Tibial nerve (tissue), 4 donors: ENCODE measurements at regions not wholly inside any gene's neighbourhood (a gene's known extent, or its start where the extent isn't known, plus 50 kb on each side); places are given as distances from the start of the nearest gene placed in this dataset.

Experiments
- CTCF ChIP-seq, 5 experiments: fragments of 200-600 bp in 3 of 5; fragments of 450-650 bp in 2 of 5; sonication (generic) in 3 of 5; IDR thresholded peaks; one replicate each; pipeline ENCODE4 v1.5.1; 2016 to 2019; ENCODE audit warnings: antibody characterized with exemption in 5 of 5, mild to moderate bottlenecking in 3 of 5, moderate library complexity in 2 of 5
- EP300 ChIP-seq, 2 donors: sonication (generic); formaldehyde crosslinking; IDR thresholded peaks; one replicate each; pipeline ENCODE4 v1.6.1; 2017; ENCODE audit warnings: antibody characterized with exemption in 2 of 2, mild to moderate bottlenecking in 1 of 2
- POLR2A ChIP-seq, 2 donors: fragments of 450-650 bp; IDR thresholded peaks; one replicate each; pipeline ENCODE4 v1.6.1; 2017; ENCODE audit warnings: antibody characterized with exemption in 2 of 2, mild to moderate bottlenecking in 2 of 2, moderate library complexity in 2 of 2

GRCh38 chr1:103948526-103948925 is 198.8 kb downstream of the AMY1C start:
- TF ChIP-seq CTCF (IDR thresholded peaks at IDR 0.05): peak in 1 of 5 experiments; percentile 10
- TF ChIP-seq EP300 (IDR thresholded peaks at IDR 0.05): no peak
- no peak for TF ChIP-seq POLR2A (IDR thresholded peaks at IDR 0.05)
